ENCODE measurements at regions not wholly inside any gene's neighbourhood (a gene's known extent, or its start where the extent isn't known, plus 50 kb on each side); places are given as distances from the start of the nearest gene placed in this dataset.
A peak's percentile ranks its signal among the peaks of the same experiment; 100 is the strongest.

- Histone ChIP-seq H3K9me3 (ENCODE audit: severe bottlenecking) (no peaks in the 10 kb centered on the region), H3K27ac (ENCODE audit: poor library complexity, severe bottlenecking) (no peak overlapping the region), H3K27me3 (ENCODE audit: insufficient read depth, poor library complexity, severe bottlenecking) (no peaks in the 10 kb centered on the region), H3K36me3 (ENCODE audit: low read depth) (no peaks in the 10 kb centered on the region), H3K4me1 (ENCODE audit: insufficient read depth, poor library complexity, severe bottlenecking) (no peaks in the 10 kb centered on the region), H3K4me3 (ENCODE audit: severe bottlenecking) (no peak overlapping the region)
- DNase-seq (ENCODE audit: low spot score) (no peak), ATAC-seq (ENCODE audit: low read depth) (no peak)
- TF ChIP-seq CTCF (IDR thresholded peaks at IDR 0.05; ENCODE audit: poor library complexity, severe bottlenecking): no peak
Observed at GRCh38 chr5:166576323-166576722, 1715.1 kb upstream of the WWC1 start.

GRCh38 chr5:166581826-166582225 is 1709.6 kb upstream of the WWC1 start:
- ATAC-seq (ENCODE audit: low read depth) (peak; percentile 82), DNase-seq (ENCODE audit: low spot score) (no peak)
- Histone ChIP-seq H3K4me1 (ENCODE audit: insufficient read depth, poor library complexity, severe bottlenecking) (peaks cover 10% of the 10 kb centered on the region), H3K9me3 (ENCODE audit: severe bottlenecking) (no peaks in the 10 kb centered on the region), H3K27ac (ENCODE audit: poor library complexity, severe bottlenecking) (no peak overlapping the region), H3K36me3 (ENCODE audit: low read depth) (no peaks in the 10 kb centered on the region), H3K4me3 (ENCODE audit: severe bottlenecking) (no peak overlapping the region), H3K27me3 (ENCODE audit: insufficient read depth, poor library complexity, severe bottlenecking) (no peaks in the 10 kb centered on the region)
- TF ChIP-seq CTCF (IDR thresholded peaks at IDR 0.05; ENCODE audit: poor library complexity, severe bottlenecking): no peak

DNA sequence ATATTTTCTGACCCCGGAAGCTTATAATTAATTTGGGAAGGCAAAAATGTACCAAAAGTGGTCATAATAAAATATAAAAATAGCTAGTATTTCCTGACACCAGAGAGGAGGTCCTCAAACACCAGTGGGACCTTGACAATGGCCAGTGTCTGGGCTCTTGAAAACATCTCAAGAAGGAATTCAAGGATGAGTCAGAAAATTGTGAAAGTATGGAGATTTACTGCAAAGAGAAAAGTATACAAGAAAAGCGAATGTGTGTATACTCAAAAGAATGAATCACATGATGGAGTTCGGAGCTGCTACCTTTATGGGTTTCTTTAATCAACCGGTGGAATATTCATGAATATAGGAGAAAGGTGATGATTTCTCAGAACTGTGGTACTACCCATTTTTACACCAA is 1709.0 kb upstream of the WWC1 start:
- TF ChIP-seq CTCF (IDR thresholded peaks at IDR 0.05; ENCODE audit: poor library complexity, severe bottlenecking): no peak
- no peak overlapping the region for H3K4me3 ChIP-seq (ENCODE audit: severe bottlenecking)
- H3K27me3 ChIP-seq (ENCODE audit: insufficient read depth, poor library complexity, severe bottlenecking): no peaks in the 10 kb centered on the region
- H3K36me3 ChIP-seq (ENCODE audit: low read depth): no peaks in the 10 kb centered on the region
- H3K4me1 ChIP-seq (ENCODE audit: insufficient read depth, poor library complexity, severe bottlenecking): peaks cover 10% of the 10 kb centered on the region
- DNase-seq (ENCODE audit: low spot score) (no peak), ATAC-seq (ENCODE audit: low read depth) (no peak)
- H3K9me3 ChIP-seq (ENCODE audit: severe bottlenecking): no peaks in the 10 kb centered on the region
- no peak overlapping the region for H3K27ac ChIP-seq (ENCODE audit: poor library complexity, severe bottlenecking)

GRCh38 chr5:166594567-166594966 is 1696.9 kb upstream of the WWC1 start:
- peak; percentile 77 for ATAC-seq (ENCODE audit: low read depth)
- no peaks in the 10 kb centered on the region for H3K9me3 ChIP-seq (ENCODE audit: severe bottlenecking)
- TF ChIP-seq CTCF (IDR thresholded peaks at IDR 0.05; ENCODE audit: poor library complexity, severe bottlenecking): no peak
- H3K27ac ChIP-seq (ENCODE audit: poor library complexity, severe bottlenecking): no peak overlapping the region
- H3K36me3 ChIP-seq (ENCODE audit: low read depth): no peaks in the 10 kb centered on the region
- H3K4me3 ChIP-seq (ENCODE audit: severe bottlenecking): no peak overlapping the region
- peaks cover 11% of the 10 kb centered on the region for H3K4me1 ChIP-seq (ENCODE audit: insufficient read depth, poor library complexity, severe bottlenecking)
- no peak for DNase-seq (ENCODE audit: low spot score)
- no peaks in the 10 kb centered on the region for H3K27me3 ChIP-seq (ENCODE audit: insufficient read depth, poor library complexity, severe bottlenecking)

GRCh38 chr5:166595274-166595951 is 1696.0 kb upstream of the WWC1 start:
- Histone ChIP-seq H3K9me3 (ENCODE audit: severe bottlenecking) (no peaks in the 10 kb centered on the region), H3K4me3 (ENCODE audit: severe bottlenecking) (no peak overlapping the region), H3K27ac (ENCODE audit: poor library complexity, severe bottlenecking) (no peak overlapping the region), H3K4me1 (ENCODE audit: insufficient read depth, poor library complexity, severe bottlenecking) (peaks cover 11% of the 10 kb centered on the region), H3K27me3 (ENCODE audit: insufficient read depth, poor library complexity, severe bottlenecking) (no peaks in the 10 kb centered on the region), H3K36me3 (ENCODE audit: low read depth) (no peaks in the 10 kb centered on the region)
- no peak for ATAC-seq (ENCODE audit: low read depth)
- TF ChIP-seq CTCF (IDR thresholded peaks at IDR 0.05; ENCODE audit: poor library complexity, severe bottlenecking): no peak
- no peak for DNase-seq (ENCODE audit: low spot score)
